ENCODE measurements at regions not wholly inside any gene's neighbourhood (a gene's known extent, or its start where the extent isn't known, plus 50 kb on each side); places are given as distances from the start of the nearest gene placed in this dataset.

GRCh38 chr5:7043797-7044196 lies 330.6 kb downstream of the TENT4A start:
- TF ChIP-seq, protein P1, sequence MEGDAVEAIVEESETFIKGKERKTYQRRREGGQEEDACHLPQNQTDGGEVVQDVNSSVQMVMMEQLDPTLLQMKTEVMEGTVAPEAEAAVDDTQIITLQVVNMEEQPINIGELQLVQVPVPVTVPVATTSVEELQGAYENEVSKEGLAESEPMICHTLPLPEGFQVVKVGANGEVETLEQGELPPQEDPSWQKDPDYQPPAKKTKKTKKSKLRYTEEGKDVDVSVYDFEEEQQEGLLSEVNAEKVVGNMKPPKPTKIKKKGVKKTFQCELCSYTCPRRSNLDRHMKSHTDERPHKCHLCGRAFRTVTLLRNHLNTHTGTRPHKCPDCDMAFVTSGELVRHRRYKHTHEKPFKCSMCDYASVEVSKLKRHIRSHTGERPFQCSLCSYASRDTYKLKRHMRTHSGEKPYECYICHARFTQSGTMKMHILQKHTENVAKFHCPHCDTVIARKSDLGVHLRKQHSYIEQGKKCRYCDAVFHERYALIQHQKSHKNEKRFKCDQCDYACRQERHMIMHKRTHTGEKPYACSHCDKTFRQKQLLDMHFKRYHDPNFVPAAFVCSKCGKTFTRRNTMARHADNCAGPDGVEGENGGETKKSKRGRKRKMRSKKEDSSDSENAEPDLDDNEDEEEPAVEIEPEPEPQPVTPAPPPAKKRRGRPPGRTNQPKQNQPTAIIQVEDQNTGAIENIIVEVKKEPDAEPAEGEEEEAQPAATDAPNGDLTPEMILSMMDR (IDR thresholded peaks at IDR 0.05) = no peak
- TF ChIP-seq TCF7L2 (IDR thresholded peaks at IDR 0.05; ENCODE audit: low read depth, low read length) (no peak), POLR2AphosphoS5 (IDR thresholded peaks at IDR 0.05; ENCODE audit: low read depth, low read length) (no peak)

Data from Panc1 (cell line).